ENCODE measurements at regions not wholly inside any gene's neighbourhood (a gene's known extent, or its start where the extent isn't known, plus 50 kb on each side); places are given as distances from the start of the nearest gene placed in this dataset.

- no peak for TF ChIP-seq CTCF (IDR thresholded peaks at IDR 0.05; ENCODE audit: unreplicated experiment in 3 of 3)
- H3K9me3 Mint-ChIP-seq = no peaks in the 10 kb centered on the region
- no peaks in the 10 kb centered on the region for H3K36me3 Mint-ChIP-seq (ENCODE audit: low read depth)
- H3K27me3 Mint-ChIP-seq (ENCODE audit: low read depth) = no peaks in the 10 kb centered on the region
- H3K4me1 Mint-ChIP-seq = no peaks in the 10 kb centered on the region
- H3K4me3 Mint-ChIP-seq = no peak overlapping the region
- H3K27ac Mint-ChIP-seq = no peak overlapping the region
Observed at GRCh38 chr22:48587236-48587865, 1240.3 kb downstream of the BRD1 start.

GRCh38 chr22:48586799-48587185, 1240.9 kb downstream of the BRD1 start:
- Mint-ChIP-seq H3K27ac (no peak overlapping the region), H3K9me3 (no peaks in the 10 kb centered on the region), H3K36me3 (ENCODE audit: low read depth) (no peaks in the 10 kb centered on the region), H3K4me3 (no peak overlapping the region), H3K27me3 (ENCODE audit: low read depth) (no peaks in the 10 kb centered on the region), H3K4me1 (no peaks in the 10 kb centered on the region)
- TF ChIP-seq CTCF (IDR thresholded peaks at IDR 0.05; ENCODE audit: unreplicated experiment in 3 of 3) = no peak

- no peaks in the 10 kb centered on the region for H3K36me3 Mint-ChIP-seq (ENCODE audit: low read depth)
- H3K27ac Mint-ChIP-seq = no peak overlapping the region
- peaks cover 4% of the 10 kb centered on the region for H3K27me3 Mint-ChIP-seq (ENCODE audit: low read depth)
- no peaks in the 10 kb centered on the region for H3K4me1 Mint-ChIP-seq
- H3K9me3 Mint-ChIP-seq = no peaks in the 10 kb centered on the region
- no peak for TF ChIP-seq CTCF (IDR thresholded peaks at IDR 0.05; ENCODE audit: unreplicated experiment in 3 of 3)
- no peak overlapping the region for H3K4me3 Mint-ChIP-seq
Observed at GRCh38 chr22:48585916-48586798, 1241.5 kb downstream of the BRD1 start.

GRCh38 chr22:48584170-48584569, 1243.5 kb downstream of the BRD1 start:
- Mint-ChIP-seq H3K4me1 (peaks cover 5% of the 10 kb centered on the region), H3K27ac (no peak overlapping the region), H3K9me3 (no peaks in the 10 kb centered on the region), H3K36me3 (ENCODE audit: low read depth) (no peaks in the 10 kb centered on the region), H3K27me3 (ENCODE audit: low read depth) (peaks cover 16% of the 10 kb centered on the region), H3K4me3 (no peak overlapping the region)
- no peak for TF ChIP-seq CTCF (IDR thresholded peaks at IDR 0.05; ENCODE audit: unreplicated experiment in 3 of 3)

- Mint-ChIP-seq H3K4me3 (no peak overlapping the region), H3K36me3 (ENCODE audit: low read depth) (no peaks in the 10 kb centered on the region), H3K27me3 (ENCODE audit: low read depth) (peaks cover 28% of the 10 kb centered on the region), H3K4me1 (peaks cover 11% of the 10 kb centered on the region), H3K9me3 (no peaks in the 10 kb centered on the region), H3K27ac (no peak overlapping the region)
- no peak for TF ChIP-seq CTCF (IDR thresholded peaks at IDR 0.05; ENCODE audit: unreplicated experiment in 3 of 3)
Observed at GRCh38 chr22:48581796-48582469, 1245.7 kb downstream of the BRD1 start.

Measured in nephron (organoid).